OCI-LY3 (cell line): ENCODE measurements at regions not wholly inside any gene's neighbourhood (a gene's known extent, or its start where the extent isn't known, plus 50 kb on each side); places are given as distances from the start of the nearest gene placed in this dataset.

Experiments
- H2AFZ ChIP-seq: fragments of 200-600, 300-600 bp; shearing (Covaris generic); 2 replicates; pipeline ENCODE4 v1.6.0; 2014; ENCODE audit warnings: antibody characterized with exemption, low read depth, low read length
- H3K27ac ChIP-seq: fragments of 200-600, 300-600 bp; sonication (generic); 2 replicates; pipeline ENCODE4 v1.5.1; 2014; ENCODE audit warnings: mild to moderate bottlenecking, low read length, moderate library complexity, mixed read lengths
- H3K27me3 ChIP-seq: fragments of 200-600, 300-600 bp; sonication (generic); 2 replicates; pipeline ENCODE4 v1.6.1; 2014; ENCODE audit warnings: low read depth, low read length, mixed read lengths
- H3K36me3 ChIP-seq: fragments of 200-600, 300-600 bp; sonication (generic); replicated peaks from 2 replicates; pipeline ENCODE3; 2014; ENCODE audit warnings: low read depth, low read length, mixed read lengths
- H3K4me1 ChIP-seq: fragments of 300-600, 200-600 bp; sonication (generic); 2 replicates; pipeline ENCODE4 v1.6.1; 2014; ENCODE audit warnings: low read length, mixed read lengths
- H3K4me2 ChIP-seq: fragments of 200-600, 300-600 bp; sonication (generic); 2 replicates; pipeline ENCODE4 v1.6.1; 2014; ENCODE audit warnings: low read length, mixed read lengths
- H3K4me3 ChIP-seq: fragments of 300-600, 200-600 bp; sonication (generic); 2 replicates; pipeline ENCODE4 v1.5.1; 2014; ENCODE audit warnings: antibody characterized with exemption, mild to moderate bottlenecking, low read length, moderate library complexity
- H3K79me2 ChIP-seq: fragments of 300-600, 200-600 bp; shearing (Covaris generic); 2 replicates; pipeline ENCODE4 v1.6.1; 2014; ENCODE audit warnings: mild to moderate bottlenecking, low read length, mixed read lengths
- H3K9ac ChIP-seq: fragments of 300-600, 200-600 bp; shearing (Covaris generic); 2 replicates; pipeline ENCODE4 v1.6.0; 2014; ENCODE audit warnings: mild to moderate bottlenecking, low read length, moderate library complexity
- H3K9me3 ChIP-seq: fragments of 200-600, 300-600 bp; shearing (Covaris generic); 2 replicates; pipeline ENCODE4 v1.6.1; 2014; ENCODE audit warnings: low read length, mixed read lengths; ENCODE audit not compliant: insufficient read depth
- H4K20me1 ChIP-seq: fragments of 200-600, 300-600 bp; sonication (generic); 2 replicates; pipeline ENCODE4 v1.6.1; 2016; ENCODE audit warnings: low read length, mixed read lengths; ENCODE audit not compliant: insufficient read depth
- EZH2phosphoT487 ChIP-seq: fragments of 200-600 bp; shearing (Covaris generic); IDR thresholded peaks from 2 replicates; pipeline ENCODE4 v1.6.1; 2018; ENCODE audit warnings: antibody characterized with exemption, mixed run types, low read depth
- TF ChIP-seq, protein P1 (sequence below): fragments of 200-600, 300-600 bp; sonication (generic); IDR thresholded peaks from 2 replicates; pipeline ENCODE4 v1.5.1; 2014; ENCODE audit warnings: antibody characterized with exemption, low read length, low read depth

DNA sequence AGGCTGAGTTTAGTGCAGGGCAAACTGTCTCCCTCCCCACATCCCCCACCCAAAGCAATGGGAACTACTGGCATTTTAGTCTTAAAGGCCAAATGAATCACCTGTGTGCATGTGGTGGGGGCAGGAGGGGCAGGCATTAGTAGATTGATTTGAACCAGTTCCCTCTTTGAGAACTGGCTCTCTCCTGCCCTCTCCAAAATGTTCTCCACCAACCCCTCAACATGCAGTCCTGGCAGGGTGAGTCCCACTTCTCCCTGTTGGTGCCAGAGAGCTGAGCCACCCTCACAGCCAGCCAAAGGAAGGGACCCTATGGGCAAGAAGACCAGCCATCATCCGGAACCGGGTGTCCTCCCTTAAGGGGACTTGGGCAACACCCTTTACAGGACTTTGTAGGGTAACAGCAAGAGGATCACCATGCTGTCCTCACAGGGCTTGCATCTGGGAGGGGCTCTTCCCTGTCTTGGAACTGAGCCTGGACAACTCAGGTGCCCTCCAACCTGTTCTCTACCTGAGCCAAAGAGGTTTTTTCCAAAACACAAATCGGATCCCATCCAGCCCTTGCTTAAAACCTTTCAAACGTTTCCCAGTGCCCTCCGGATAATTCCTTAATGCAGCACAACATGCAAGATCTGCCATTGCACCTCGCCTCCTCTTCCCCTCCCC is 80.6 kb downstream of the MRPL14 start:
- H4K20me1 ChIP-seq: no peaks in the 10 kb centered on the region
- H3K4me2 ChIP-seq: no peak overlapping the region
- H3K4me1 ChIP-seq: peaks cover 8% of the 10 kb centered on the region
- H3K27ac ChIP-seq: no peak overlapping the region
- no peaks in the 10 kb centered on the region; the same call in 1 of the 2 replicates for H3K9me3 ChIP-seq
- no peaks in the 10 kb centered on the region for H3K79me2 ChIP-seq
- H3K4me3 ChIP-seq: no peak overlapping the region
- TF ChIP-seq EZH2phosphoT487: no peak
- TF ChIP-seq, protein P1, sequence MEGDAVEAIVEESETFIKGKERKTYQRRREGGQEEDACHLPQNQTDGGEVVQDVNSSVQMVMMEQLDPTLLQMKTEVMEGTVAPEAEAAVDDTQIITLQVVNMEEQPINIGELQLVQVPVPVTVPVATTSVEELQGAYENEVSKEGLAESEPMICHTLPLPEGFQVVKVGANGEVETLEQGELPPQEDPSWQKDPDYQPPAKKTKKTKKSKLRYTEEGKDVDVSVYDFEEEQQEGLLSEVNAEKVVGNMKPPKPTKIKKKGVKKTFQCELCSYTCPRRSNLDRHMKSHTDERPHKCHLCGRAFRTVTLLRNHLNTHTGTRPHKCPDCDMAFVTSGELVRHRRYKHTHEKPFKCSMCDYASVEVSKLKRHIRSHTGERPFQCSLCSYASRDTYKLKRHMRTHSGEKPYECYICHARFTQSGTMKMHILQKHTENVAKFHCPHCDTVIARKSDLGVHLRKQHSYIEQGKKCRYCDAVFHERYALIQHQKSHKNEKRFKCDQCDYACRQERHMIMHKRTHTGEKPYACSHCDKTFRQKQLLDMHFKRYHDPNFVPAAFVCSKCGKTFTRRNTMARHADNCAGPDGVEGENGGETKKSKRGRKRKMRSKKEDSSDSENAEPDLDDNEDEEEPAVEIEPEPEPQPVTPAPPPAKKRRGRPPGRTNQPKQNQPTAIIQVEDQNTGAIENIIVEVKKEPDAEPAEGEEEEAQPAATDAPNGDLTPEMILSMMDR: no peak
- H2AFZ ChIP-seq: no peak overlapping the region
- H3K36me3 ChIP-seq: no peaks in the 10 kb centered on the region
- H3K9ac ChIP-seq: no peak overlapping the region
- no peaks in the 10 kb centered on the region for H3K27me3 ChIP-seq

DNA sequence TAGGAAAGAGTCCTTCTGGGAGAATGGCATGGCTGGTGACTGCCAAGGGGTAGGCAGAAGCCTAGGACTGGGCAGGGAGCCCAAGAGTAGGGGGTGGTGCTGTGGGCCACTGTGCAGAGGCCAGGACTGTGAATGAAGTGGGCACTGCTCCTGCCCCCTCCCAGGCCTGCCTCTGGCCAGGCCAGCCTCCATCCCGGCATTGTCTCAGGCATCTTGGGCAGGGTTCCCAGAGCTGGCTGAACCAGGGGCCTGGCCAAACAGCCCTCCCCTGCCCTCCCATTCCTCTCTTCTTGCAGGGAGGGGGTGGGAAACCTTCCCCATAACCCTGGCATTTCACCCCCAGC is 81.6 kb downstream of the MRPL14 start:
- H3K9ac ChIP-seq: no peak overlapping the region
- H3K4me3 ChIP-seq: no peak overlapping the region
- H3K27ac ChIP-seq: no peak overlapping the region
- H3K9me3 ChIP-seq: no peaks in the 10 kb centered on the region; the same call in 1 of the 2 replicates
- H3K36me3 ChIP-seq: no peaks in the 10 kb centered on the region
- no peaks in the 10 kb centered on the region for H3K79me2 ChIP-seq
- H3K4me1 ChIP-seq: peaks cover 8% of the 10 kb centered on the region
- no peaks in the 10 kb centered on the region for H3K27me3 ChIP-seq
- TF ChIP-seq EZH2phosphoT487: no peak
- no peak overlapping the region for H3K4me2 ChIP-seq
- no peak overlapping the region for H2AFZ ChIP-seq
- H4K20me1 ChIP-seq: no peaks in the 10 kb centered on the region

DNA sequence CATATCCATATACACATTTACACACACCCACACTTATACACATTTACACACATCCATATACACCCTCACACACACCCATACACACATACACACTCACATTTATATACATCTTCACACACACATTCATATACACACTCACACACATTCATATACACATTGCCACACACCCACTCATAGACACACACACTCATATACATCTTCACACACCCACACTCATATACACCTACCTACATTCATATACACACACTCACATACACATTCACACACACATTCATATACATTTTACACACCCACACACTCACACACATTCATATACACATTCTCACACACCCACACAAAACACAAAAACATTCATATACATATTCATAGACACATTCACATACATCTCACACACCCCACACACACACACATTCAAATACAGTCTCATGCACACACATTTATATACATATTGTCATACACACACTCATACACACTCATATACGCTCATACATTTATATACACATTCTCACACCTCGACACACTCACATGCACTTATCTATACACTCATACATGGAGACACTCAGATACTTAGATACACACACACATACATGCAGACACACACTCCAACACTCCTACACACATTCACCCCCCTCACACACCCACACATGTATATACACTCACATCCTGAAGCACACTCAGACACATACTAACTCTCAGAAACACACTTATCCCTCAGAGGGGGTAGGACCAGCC is 82.1 kb downstream of the MRPL14 start:
- TF ChIP-seq EZH2phosphoT487: no peak
- TF ChIP-seq, protein P1: no peak
- Histone ChIP-seq H3K9ac (no peak overlapping the region), H3K9me3 (no peaks in the 10 kb centered on the region; the same call in 1 of the 2 replicates), H3K4me3 (no peak overlapping the region), H3K27me3 (no peaks in the 10 kb centered on the region), H3K27ac (no peak overlapping the region), H3K36me3 (no peaks in the 10 kb centered on the region), H3K4me2 (no peak overlapping the region), H3K4me1 (peaks cover 8% of the 10 kb centered on the region), H3K79me2 (no peaks in the 10 kb centered on the region), H4K20me1 (no peaks in the 10 kb centered on the region), H2AFZ (no peak overlapping the region)

DNA sequence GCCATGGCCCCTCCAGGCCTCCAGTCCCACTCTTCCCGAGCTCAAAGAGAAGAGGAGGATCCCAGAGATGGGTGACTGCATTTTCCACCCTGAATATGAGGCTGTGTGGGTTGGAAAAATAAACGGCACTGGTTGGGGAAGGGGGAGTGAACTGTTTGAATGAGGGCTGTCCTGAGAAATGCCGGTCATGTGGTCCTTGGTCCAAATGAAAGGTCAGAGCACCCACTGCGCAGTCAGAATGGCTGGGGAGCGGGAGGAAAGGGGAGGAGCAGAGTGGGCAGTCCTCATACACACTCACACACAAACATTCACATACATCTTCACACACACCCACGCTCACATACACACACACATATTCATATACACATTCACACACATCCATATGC is 83.1 kb downstream of the MRPL14 start:
- H3K4me2 ChIP-seq: no peak overlapping the region
- no peaks in the 10 kb centered on the region; the same call in 1 of the 2 replicates for H3K9me3 ChIP-seq
- H2AFZ ChIP-seq: no peak overlapping the region
- H3K9ac ChIP-seq: no peak overlapping the region
- no peaks in the 10 kb centered on the region for H3K36me3 ChIP-seq
- TF ChIP-seq, protein P1: no peak
- TF ChIP-seq EZH2phosphoT487: no peak
- no peaks in the 10 kb centered on the region for H3K27me3 ChIP-seq
- H3K27ac ChIP-seq: no peak overlapping the region
- peaks cover 3% of the 10 kb centered on the region for H3K4me1 ChIP-seq
- no peak overlapping the region for H3K4me3 ChIP-seq
- no peaks in the 10 kb centered on the region for H4K20me1 ChIP-seq
- H3K79me2 ChIP-seq: no peaks in the 10 kb centered on the region
